Jurkat, Clone E6-1 (cell line): ENCODE measurements at regions not wholly inside any gene's neighbourhood (a gene's known extent, or its start where the extent isn't known, plus 50 kb on each side); places are given as distances from the start of the nearest gene placed in this dataset.
A peak's percentile ranks its signal among the peaks of the same experiment; 100 is the strongest.
"Not testable (repeated sequence)": the region's sequence is repeated elsewhere in the genome, so short reads cannot be mapped to it uniquely, and the experiment has no call there.

Experiments used
- DNase-seq: peaks from one replicate; pipeline ENCODE4 v3.0.0-alpha.2; 2011; ENCODE audit warnings: low read depth, low spot score
- H3K4me3 ChIP-seq: 2 replicates; pipeline ENCODE4 v1.5.1; 2011; ENCODE audit warnings: mild to moderate bottlenecking, low read length, control low read depth, moderate library complexity

GRCh38 chr6:140768133-140768532 lies 1364.6 kb upstream of the GJE1 start:
- no peak for DNase-seq

GRCh38 chr6:140766999-140767398 lies 1365.7 kb upstream of the GJE1 start:
- no peak for DNase-seq
- no peak overlapping the region for H3K4me3 ChIP-seq

More at GRCh38 chr6:140768133-140768532, 1364.6 kb upstream of the GJE1 start:
- no peak overlapping the region for H3K4me3 ChIP-seq

- no peak overlapping the region for H3K4me3 ChIP-seq
- no peak for DNase-seq
These were observed 1374.4 kb upstream of the GJE1 start for GRCh38 chr6:140758169-140758877.

GRCh38 chr6:140752234-140752633 lies 1377.8 kb upstream of the CITED2 start:
- no peak for DNase-seq
- H3K4me3 ChIP-seq = no peak overlapping the region

- no peak overlapping the region for H3K4me3 ChIP-seq
- no peak for DNase-seq
These were observed 1372.7 kb upstream of the CITED2 start for GRCh38 chr6:140747114-140747513.

GRCh38 chr6:140744659-140745320 lies 1370.3 kb upstream of the CITED2 start:
- no peak overlapping the region for H3K4me3 ChIP-seq
- no peak for DNase-seq

GRCh38 chr6:140736231-140736630 lies 1361.8 kb upstream of the CITED2 start:
- no peak for DNase-seq
- H3K4me3 ChIP-seq = no peak overlapping the region

- no peak overlapping the region for H3K4me3 ChIP-seq
- no peak for DNase-seq
These were observed 1358.5 kb upstream of the CITED2 start for GRCh38 chr6:140732991-140733390.

GRCh38 chr6:140732155-140732554 lies 1357.7 kb upstream of the CITED2 start:
- no peak for DNase-seq
- H3K4me3 ChIP-seq = no peak overlapping the region

GRCh38 chr6:140731741-140732140 lies 1357.3 kb upstream of the CITED2 start:
- no peak for DNase-seq
- no peak overlapping the region for H3K4me3 ChIP-seq

GRCh38 chr6:140729521-140729920 lies 1355.1 kb upstream of the CITED2 start:
- DNase-seq = peak; percentile 5

GRCh38 chr6:140718021-140718420 lies 1343.6 kb upstream of the CITED2 start:
- no peak overlapping the region for H3K4me3 ChIP-seq
- DNase-seq = no peak

More at GRCh38 chr6:140729521-140729920, 1355.1 kb upstream of the CITED2 start:
- H3K4me3 ChIP-seq = no peak overlapping the region

- no peak for DNase-seq
- H3K4me3 ChIP-seq = no peak overlapping the region
These were observed 1339.0 kb upstream of the CITED2 start for GRCh38 chr6:140713495-140713894.

GRCh38 chr6:140711019-140711613 lies 1336.7 kb upstream of the CITED2 start:
- H3K4me3 ChIP-seq = no peak overlapping the region
- no peak for DNase-seq

- no peak for DNase-seq
- H3K4me3 ChIP-seq = no peak overlapping the region
These were observed 1334.0 kb upstream of the CITED2 start for GRCh38 chr6:140708441-140708840.

- H3K4me3 ChIP-seq, DNase-seq: not testable (repeated sequence)
These were observed 1329.6 kb upstream of the CITED2 start for GRCh38 chr6:140704008-140704407.

GRCh38 chr6:140697585-140697984 lies 1323.1 kb upstream of the CITED2 start:
- DNase-seq = no peak
- no peak overlapping the region for H3K4me3 ChIP-seq

- DNase-seq = no peak
- no peak overlapping the region for H3K4me3 ChIP-seq
These were observed 1310.5 kb upstream of the CITED2 start for GRCh38 chr6:140684776-140685550.

- DNase-seq = no peak
These were observed 1303.5 kb upstream of the CITED2 start for GRCh38 chr6:140677781-140678528.

More at GRCh38 chr6:140677781-140678528, 1303.5 kb upstream of the CITED2 start:
- H3K4me3 ChIP-seq = no peak overlapping the region
